ENCODE measurements at regions not wholly inside any gene's neighbourhood (a gene's known extent, or its start where the extent isn't known, plus 50 kb on each side); places are given as distances from the start of the nearest gene placed in this dataset.

DNA sequence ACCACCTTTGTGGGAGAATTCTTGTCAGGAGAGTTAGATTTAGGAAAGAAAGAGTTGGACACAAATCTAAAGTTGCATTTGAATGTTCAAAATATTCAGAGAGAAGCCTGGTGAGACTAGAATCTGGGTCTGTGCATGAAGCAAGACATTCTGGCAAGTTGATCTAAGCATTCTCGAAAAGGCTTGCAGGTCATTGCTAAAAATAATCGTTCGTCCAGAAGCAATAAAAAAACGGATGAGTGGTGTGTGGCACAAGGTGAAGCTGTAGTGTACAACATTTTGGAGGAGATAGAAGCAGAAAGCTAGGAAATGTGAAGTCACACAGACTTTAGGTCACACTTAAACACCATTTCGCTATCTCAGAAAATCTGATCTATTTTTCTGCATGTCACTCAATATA lies 114.9 kb upstream of the IFNGR1 start:
- H3K4me3 ChIP-seq (replicated peaks in 1 of 3): no peak overlapping the region
- intact Hi-C loops (cut with DNase I): no loop called here
- no peaks in the 10 kb centered on the region for H3K36me3 ChIP-seq
- no peaks in the 10 kb centered on the region for H3K9me3 ChIP-seq
- no peak overlapping the region for H3K27ac ChIP-seq
- WGBS, 2 donors: 80 to 82% methylated on average over 5 of the region's 5 CpGs
- TF ChIP-seq POLR2A (IDR thresholded peaks at IDR 0.05): no peak
- TF ChIP-seq, protein P1, sequence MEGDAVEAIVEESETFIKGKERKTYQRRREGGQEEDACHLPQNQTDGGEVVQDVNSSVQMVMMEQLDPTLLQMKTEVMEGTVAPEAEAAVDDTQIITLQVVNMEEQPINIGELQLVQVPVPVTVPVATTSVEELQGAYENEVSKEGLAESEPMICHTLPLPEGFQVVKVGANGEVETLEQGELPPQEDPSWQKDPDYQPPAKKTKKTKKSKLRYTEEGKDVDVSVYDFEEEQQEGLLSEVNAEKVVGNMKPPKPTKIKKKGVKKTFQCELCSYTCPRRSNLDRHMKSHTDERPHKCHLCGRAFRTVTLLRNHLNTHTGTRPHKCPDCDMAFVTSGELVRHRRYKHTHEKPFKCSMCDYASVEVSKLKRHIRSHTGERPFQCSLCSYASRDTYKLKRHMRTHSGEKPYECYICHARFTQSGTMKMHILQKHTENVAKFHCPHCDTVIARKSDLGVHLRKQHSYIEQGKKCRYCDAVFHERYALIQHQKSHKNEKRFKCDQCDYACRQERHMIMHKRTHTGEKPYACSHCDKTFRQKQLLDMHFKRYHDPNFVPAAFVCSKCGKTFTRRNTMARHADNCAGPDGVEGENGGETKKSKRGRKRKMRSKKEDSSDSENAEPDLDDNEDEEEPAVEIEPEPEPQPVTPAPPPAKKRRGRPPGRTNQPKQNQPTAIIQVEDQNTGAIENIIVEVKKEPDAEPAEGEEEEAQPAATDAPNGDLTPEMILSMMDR (IDR thresholded peaks at IDR 0.05): no peak
- no peak for DNase-seq
- H3K4me1 ChIP-seq: no peaks in the 10 kb centered on the region
- H3K27me3 ChIP-seq: no peaks in the 10 kb centered on the region

GRCh38 chr6:137332637-137333280 lies 113.6 kb upstream of the IFNGR1 start:
- TF ChIP-seq POLR2A (IDR thresholded peaks at IDR 0.05): no peak
- TF ChIP-seq, protein P1 (IDR thresholded peaks at IDR 0.05): no peak
- no peak for DNase-seq
- Histone ChIP-seq H3K4me1 (no peaks in the 10 kb centered on the region), H3K36me3 (no peaks in the 10 kb centered on the region), H3K4me3 (replicated peaks in 1 of 3) (no peak overlapping the region), H3K9me3 (no peaks in the 10 kb centered on the region), H3K27me3 (no peaks in the 10 kb centered on the region), H3K27ac (no peak overlapping the region)
- WGBS, 2 donors: 73 to 82% methylated on average over 8 of the region's 8 CpGs
- intact Hi-C loops (cut with DNase I): no loop called here

GRCh38 chr6:137323860-137324259 lies 104.7 kb upstream of the IFNGR1 start:
- intact Hi-C loops (cut with DNase I): no loop called here
- no peaks in the 10 kb centered on the region for H3K4me1 ChIP-seq
- no peak overlapping the region for H3K27ac ChIP-seq
- H3K27me3 ChIP-seq: no peaks in the 10 kb centered on the region
- WGBS, 2 donors: 50 to 100% methylated on average over 1 of the region's 1 CpG
- no peak for DNase-seq
- H3K9me3 ChIP-seq: no peaks in the 10 kb centered on the region
- no peak overlapping the region for H3K4me3 ChIP-seq (replicated peaks in 1 of 3)
- H3K36me3 ChIP-seq: no peaks in the 10 kb centered on the region
- TF ChIP-seq POLR2A (IDR thresholded peaks at IDR 0.05): no peak
- TF ChIP-seq, protein P1 (IDR thresholded peaks at IDR 0.05): no peak

DNA sequence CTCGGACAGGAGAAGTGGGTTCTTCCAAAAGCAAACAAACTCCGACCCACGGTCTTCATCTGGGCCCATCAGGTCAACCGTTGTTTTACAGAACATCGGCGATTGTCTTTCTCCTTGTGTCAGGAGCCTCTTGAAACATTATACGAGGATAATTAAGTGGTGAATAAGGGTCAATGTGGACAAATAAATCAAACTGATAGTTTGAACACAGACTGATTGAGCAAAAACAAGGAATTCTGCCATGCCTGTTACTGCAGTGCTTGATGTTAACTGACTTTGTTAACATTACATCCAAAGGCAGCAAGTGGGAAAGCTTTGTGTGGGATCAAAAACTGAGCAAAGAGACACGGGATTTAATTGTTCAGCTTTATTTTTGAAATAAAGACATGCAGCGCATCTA lies 101.1 kb upstream of the IFNGR1 start:
- intact Hi-C loops (cut with DNase I): no loop called here
- Histone ChIP-seq H3K4me1 (no peaks in the 10 kb centered on the region), H3K9me3 (no peaks in the 10 kb centered on the region), H3K36me3 (no peaks in the 10 kb centered on the region), H3K27me3 (no peaks in the 10 kb centered on the region), H3K27ac (no peak overlapping the region), H3K4me3 (replicated peaks in 1 of 3) (no peak overlapping the region)
- TF ChIP-seq, protein P1 (IDR thresholded peaks at IDR 0.05): no peak
- no peak for TF ChIP-seq POLR2A (IDR thresholded peaks at IDR 0.05)
- WGBS, 2 donors: 79 to 83% methylated on average over 9 of the region's 9 CpGs
- DNase-seq: no peak

GRCh38 chr6:137316626-137317025 lies 97.4 kb upstream of the IFNGR1 start:
- Histone ChIP-seq H3K27ac (no peak overlapping the region), H3K4me3 (replicated peaks in 1 of 3) (no peak overlapping the region), H3K36me3 (no peaks in the 10 kb centered on the region), H3K27me3 (no peaks in the 10 kb centered on the region), H3K4me1 (peaks cover 0 to 6% of the 10 kb centered on the region in 2 donors), H3K9me3 (no peaks in the 10 kb centered on the region)
- DNase-seq: no peak
- TF ChIP-seq POLR2A (IDR thresholded peaks at IDR 0.05): no peak
- intact Hi-C loops (cut with DNase I): no loop called here

Measured in thyroid gland (tissue), 4 donors.